GM23338 (cell line): ENCODE measurements at regions not wholly inside any gene's neighbourhood (a gene's known extent, or its start where the extent isn't known, plus 50 kb on each side); places are given as distances from the start of the nearest gene placed in this dataset.

Experiments used
- ATAC-seq: fragments of 200-7000 bp; cut with Tn5 transposase; 3 replicates; pipeline ENCODE4 v1.9.1; 2020
- DNase-seq: peaks from one replicate; pipeline ENCODE4 v3.0.0-alpha.2; 2015; ENCODE audit warnings: low spot score
- H2AFZ ChIP-seq: fragments of 200-600 bp; sonication (generic); 2 replicates; pipeline ENCODE4 v1.8.0; 2016; ENCODE audit warnings: antibody characterized with exemption, mild to moderate bottlenecking, moderate library complexity
- H3F3A ChIP-seq: fragments of 200-600 bp; sonication (generic); replicated peaks from 2 replicates; pipeline ENCODE4 v1.8.0; 2017; ENCODE audit warnings: antibody characterized with exemption, mixed run types, low read depth
- H3K27ac ChIP-seq: fragments of 200-600 bp; sonication (generic); 2 replicates; pipeline ENCODE4 v1.6.1; 2016; ENCODE audit warnings: low read depth
- H3K27me3 ChIP-seq: fragments of 200-600 bp; sonication (generic); 2 replicates; pipeline ENCODE4 v1.8.0; 2016; ENCODE audit warnings: mild to moderate bottlenecking, mixed run types, moderate library complexity; ENCODE audit not compliant: insufficient read depth
- H3K36me3 ChIP-seq: fragments of 200-600 bp; sonication (generic); 2 replicates; pipeline ENCODE4 v1.8.0; 2016; ENCODE audit warnings: mild to moderate bottlenecking; ENCODE audit not compliant: insufficient read depth
- H3K4me1 ChIP-seq: fragments of 200-600 bp; sonication (generic); 2 replicates; pipeline ENCODE4 v1.8.0; 2016; ENCODE audit warnings: mild to moderate bottlenecking, moderate library complexity; ENCODE audit not compliant: insufficient read depth
- H3K4me2 ChIP-seq: fragments of 200-600 bp; sonication (generic); 2 replicates; pipeline ENCODE4 v1.7.1; 2017; ENCODE audit warnings: mixed run types
- H3K4me3 ChIP-seq: fragments of 200-600 bp; sonication (generic); 2 replicates; pipeline ENCODE4 v1.6.1; 2016; ENCODE audit warnings: mixed run types
- H3K79me2 ChIP-seq: fragments of 200-600 bp; sonication (generic); replicated peaks from 2 replicates; pipeline ENCODE4 v1.8.0; 2017; ENCODE audit warnings: mild to moderate bottlenecking; ENCODE audit not compliant: insufficient read depth
- H3K9me2 ChIP-seq: fragments of 200-600 bp; sonication (generic); 2 replicates; pipeline ENCODE4 v1.8.0; 2017; ENCODE audit not compliant: insufficient read depth
- H4K20me1 ChIP-seq: fragments of 200-600 bp; sonication (generic); replicated peaks from 2 replicates; pipeline ENCODE4 v1.8.0; 2017; ENCODE audit warnings: mild to moderate bottlenecking; ENCODE audit not compliant: insufficient read depth
- H3K27ac Mint-ChIP-seq: 2 replicates; pipeline ENCODE4 v1.8.0; 2020; ENCODE audit warnings: inconsistent platforms, mild to moderate bottlenecking, moderate library complexity, mixed read lengths
- H3K27me3 Mint-ChIP-seq: 3 replicates; pipeline ENCODE4 v1.8.0; 2022; ENCODE audit warnings: low read depth, mild to moderate bottlenecking, moderate library complexity, mixed read lengths, inconsistent platforms; ENCODE audit not compliant: insufficient read depth, poor library complexity
- H3K36me3 Mint-ChIP-seq: 3 replicates; pipeline ENCODE4 v1.8.0; 2021; ENCODE audit warnings: low read depth, mild to moderate bottlenecking, inconsistent platforms, moderate library complexity, mixed read lengths
- H3K4me1 Mint-ChIP-seq: 3 replicates; pipeline ENCODE4 v1.8.0; 2020; ENCODE audit warnings: mild to moderate bottlenecking, inconsistent platforms, mixed read lengths
- H3K4me3 Mint-ChIP-seq: 3 replicates; pipeline ENCODE4 v1.8.0; 2021; ENCODE audit warnings: moderate library complexity, mild to moderate bottlenecking, inconsistent platforms, mixed read lengths
- H3K9me3 Mint-ChIP-seq: 3 replicates; pipeline ENCODE4 v1.8.0; 2020; ENCODE audit warnings: moderate library complexity, mild to moderate bottlenecking, inconsistent platforms, mixed read lengths
- CREB1 ChIP-seq: fragments of 250-450 bp; sonication (Bioruptor Pico); IDR thresholded peaks from 2 replicates; pipeline ENCODE4 v1.5.0; 2020; ENCODE audit warnings: low read depth, mild to moderate bottlenecking, moderate library complexity
- CTCF ChIP-seq, 2 experiments: fragments of 200-600 bp in 1 of 2; sonication (generic) in 1 of 2; conservative IDR thresholded peaks; 2 replicates each; pipeline versions ENCODE4 v1.5.1 to v1.6.1; 2016 to 2017; ENCODE audit warnings: antibody characterized with exemption in 2 of 2, low read depth in 2 of 2, mild to moderate bottlenecking in 2 of 2, moderate library complexity in 1 of 2
- ETS1 ChIP-seq: IDR thresholded peaks from 2 replicates; pipeline ENCODE4 v1.6.1; 2016; ENCODE audit warnings: antibody characterized with exemption
- EZH2 ChIP-seq: fragments of 200-600 bp; sonication (generic); IDR thresholded peaks from one replicate; pipeline ENCODE4 v1.8.0; 2017; ENCODE audit warnings: antibody characterized with exemption, mild to moderate bottlenecking, low read depth; ENCODE audit not compliant: unreplicated experiment
- EZH2phosphoT487 ChIP-seq: fragments of 200-600 bp; sonication (generic); IDR thresholded peaks from one replicate; pipeline ENCODE4 v1.8.1; 2018; ENCODE audit warnings: antibody characterized with exemption; ENCODE audit not compliant: unreplicated experiment
- JUNB ChIP-seq: IDR thresholded peaks from one replicate; pipeline ENCODE4 v1.6.1; 2016; ENCODE audit warnings: antibody characterized with exemption; ENCODE audit not compliant: unreplicated experiment
- NANOG ChIP-seq: IDR thresholded peaks from 2 replicates; pipeline ENCODE4 v1.6.1; 2016; ENCODE audit warnings: antibody characterized with exemption, borderline replicate concordance
- POLR2AphosphoS5 ChIP-seq: IDR thresholded peaks from 2 replicates; pipeline ENCODE4 v1.6.1; 2016; ENCODE audit warnings: antibody characterized with exemption, low read depth
- REST ChIP-seq: IDR thresholded peaks from one replicate; pipeline ENCODE4 v1.6.1; 2018; ENCODE audit warnings: antibody characterized with exemption; ENCODE audit not compliant: unreplicated experiment
- STAT1 ChIP-seq: IDR thresholded peaks from one replicate; pipeline ENCODE4 v1.6.1; 2016; ENCODE audit warnings: antibody characterized with exemption; ENCODE audit not compliant: unreplicated experiment
- ZNF114 ChIP-seq: fragments of 250-450 bp; sonication (Bioruptor Pico); IDR thresholded peaks from 2 replicates; pipeline ENCODE4 v1.5.0; 2020; ENCODE audit warnings: mild to moderate bottlenecking, moderate library complexity
- ZNF331 ChIP-seq: fragments of 250-450 bp; sonication (Bioruptor Pico); IDR thresholded peaks from 2 replicates; pipeline ENCODE4 v1.5.0; 2020; ENCODE audit warnings: low read depth, mild to moderate bottlenecking, moderate library complexity
- ZNF462 ChIP-seq: fragments of 250-450 bp; sonication (Bioruptor Pico); IDR thresholded peaks from 2 replicates; pipeline ENCODE4 v1.5.0; 2020; ENCODE audit warnings: mild to moderate bottlenecking, moderate library complexity

- no peak overlapping the region for H3K4me3 ChIP-seq
- no peaks in the 10 kb centered on the region for H3K79me2 ChIP-seq
- H3F3A ChIP-seq = no peaks in the 10 kb centered on the region
- H3K36me3 Mint-ChIP-seq = no peaks in the 10 kb centered on the region
- no peak overlapping the region for H3K27ac ChIP-seq
- H3K27ac Mint-ChIP-seq = no peak overlapping the region
- no peak overlapping the region for H2AFZ ChIP-seq
- H3K36me3 ChIP-seq = no peaks in the 10 kb centered on the region
- no peak overlapping the region for H3K4me2 ChIP-seq
- ATAC-seq = no peak
- peaks cover 10% of the 10 kb centered on the region for H3K4me1 Mint-ChIP-seq
- H3K4me3 Mint-ChIP-seq = no peak overlapping the region
- TF ChIP-seq ETS1 = no peak
- no peak for TF ChIP-seq CTCF (conservative IDR thresholded peaks at IDR 0.05; ENCODE audit: low read depth in 2 of 2)
- TF ChIP-seq ZNF462 (CRISPR knock-in tag) = no peak
- TF ChIP-seq POLR2AphosphoS5 = no peak
- TF ChIP-seq ZNF331 = no peak
- no peak for TF ChIP-seq REST
- no peak for TF ChIP-seq CREB1
- TF ChIP-seq EZH2 = no peak
- TF ChIP-seq STAT1 = no peak
- TF ChIP-seq EZH2phosphoT487 = no peak
- TF ChIP-seq ZNF114 (CRISPR knock-in tag) = no peak
- no peak for TF ChIP-seq NANOG
- TF ChIP-seq JUNB = no peak
- H3K27me3 ChIP-seq = no peaks in the 10 kb centered on the region
- no peaks in the 10 kb centered on the region for H3K4me1 ChIP-seq
- no peaks in the 10 kb centered on the region for H4K20me1 ChIP-seq
- no peaks in the 10 kb centered on the region; the same call in 1 of the 2 replicates for H3K9me2 ChIP-seq
- peaks cover 5% of the 10 kb centered on the region for H3K27me3 Mint-ChIP-seq
- DNase-seq = no peak
- no peaks in the 10 kb centered on the region for H3K9me3 Mint-ChIP-seq
Observed at GRCh38 chr1:29641921-29642320, 405.6 kb downstream of the PTPRU start.
